H1 (cell line): ENCODE measurements at regions not wholly inside any gene's neighbourhood (a gene's known extent, or its start where the extent isn't known, plus 50 kb on each side); places are given as distances from the start of the nearest gene placed in this dataset.

Experiments
- BRCA1 ChIP-seq: IDR thresholded peaks from 2 replicates; pipeline ENCODE4 v1.6.1; 2012; ENCODE audit warnings: low read depth, low read length, improper control_type of control experiment
- EP300 ChIP-seq, 2 experiments: IDR thresholded peaks; 1 replicate in 1 of 2; 2 replicates in 1 of 2; pipeline ENCODE4 v1.6.1; 2011 to 2012; ENCODE audit warnings: low read depth in 2 of 2, low read length in 2 of 2, mild to moderate bottlenecking in 2 of 2, borderline replicate concordance in 1 of 2, inconsistent platforms in 1 of 2, moderate library complexity in 1 of 2
- EZH2 ChIP-seq: fragments of 200-600 bp; sonication (generic); IDR thresholded peaks from 2 replicates; pipeline ENCODE4 v1.7.1; 2012; ENCODE audit warnings: low read depth, mild to moderate bottlenecking, moderate library complexity, low read length, inconsistent platforms; ENCODE audit not compliant: severe bottlenecking
- KDM1A ChIP-seq: fragments of 200-600, 300-600 bp; sonication (generic); IDR thresholded peaks from 2 replicates; pipeline ENCODE4 v1.7.1; 2016; ENCODE audit warnings: mild to moderate bottlenecking, low read length, borderline replicate concordance
- KDM5A ChIP-seq: fragments of 200-600 bp; IDR thresholded peaks from 2 replicates; pipeline ENCODE4 v1.7.1; 2012; ENCODE audit warnings: mild to moderate bottlenecking, low read length, inconsistent platforms, mixed read lengths
- POLR2A ChIP-seq, 2 experiments: IDR thresholded peaks; 1 replicate in 1 of 2; 2 replicates in 1 of 2; pipeline ENCODE4 v1.6.1; 2011; ENCODE audit warnings: low read depth in 2 of 2, low read length in 2 of 2, mild to moderate bottlenecking in 2 of 2; ENCODE audit errors: control extremely low read depth in 1 of 2
- POLR2AphosphoS5 ChIP-seq: IDR thresholded peaks from 2 replicates; pipeline ENCODE4 v1.6.1; 2011; ENCODE audit warnings: low read depth, low read length
- RAD21 ChIP-seq, 2 experiments: IDR thresholded peaks in 1 of 2; conservative IDR thresholded peaks in 1 of 2; 2 replicates each; pipeline ENCODE4 v1.6.1; 2011; ENCODE audit warnings: low read depth in 2 of 2, low read length in 2 of 2, improper control_type of control experiment in 1 of 2, inconsistent platforms in 1 of 2, mild to moderate bottlenecking in 1 of 2, moderate library complexity in 1 of 2
- TAF7 ChIP-seq: optimal IDR thresholded peaks from 2 replicates; pipeline ENCODE3; 2011; ENCODE audit warnings: low read depth, mild to moderate bottlenecking, inconsistent platforms, low read length, moderate library complexity, borderline replicate concordance
- YY1 ChIP-seq: IDR thresholded peaks from 2 replicates; pipeline ENCODE4 v1.6.1; 2011; ENCODE audit warnings: low read depth, mild to moderate bottlenecking, low read length
- ZNF274 ChIP-seq: IDR thresholded peaks from 2 replicates; pipeline ENCODE4 v1.7.0; 2012; ENCODE audit warnings: low read length, borderline replicate concordance; ENCODE audit errors: extremely low read depth
- TF ChIP-seq, protein P1 (sequence below): IDR thresholded peaks from 2 replicates; pipeline ENCODE4 v1.6.1; 2012; ENCODE audit warnings: inconsistent platforms
- TF ChIP-seq, protein P2 (sequence below), 3 experiments: IDR thresholded peaks; 1 replicate in 2 of 3; 2 replicates in 1 of 3; pipeline versions ENCODE4 v1.5.1 to v1.6.1; 2011; ENCODE audit warnings: low read length in 3 of 3, mild to moderate bottlenecking in 3 of 3, inconsistent platforms in 2 of 3, low read depth in 1 of 3, moderate library complexity in 1 of 3; ENCODE audit not compliant: insufficient read depth in 1 of 3; ENCODE audit errors: control extremely low read depth in 1 of 3

DNA sequence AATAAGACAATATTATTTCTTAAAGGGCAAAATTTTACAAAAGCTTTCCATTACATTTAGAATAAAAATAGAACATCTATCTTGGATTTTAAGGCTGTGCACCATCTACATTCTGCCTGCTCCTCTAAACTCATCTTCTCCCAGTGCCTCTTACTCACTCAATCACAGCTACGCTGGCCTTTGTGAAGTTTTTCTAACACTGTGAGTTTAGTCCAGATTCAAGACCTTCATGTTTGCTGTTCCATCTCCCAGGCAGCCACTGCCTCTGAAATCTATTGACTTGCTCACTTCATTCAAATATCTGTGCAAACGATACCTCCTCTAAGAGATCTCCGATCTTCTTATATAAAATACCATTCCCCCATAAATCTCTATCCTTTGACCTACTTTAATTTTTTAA lies 673.4 kb upstream of the KIF2B start:
- TF ChIP-seq RAD21 (IDR thresholded peaks at IDR 0.05 in 1 of 2, conservative IDR thresholded peaks at IDR 0.05 in 1 of 2; ENCODE audit: low read depth in 2 of 2, low read length in 2 of 2) (no peak), POLR2A (IDR thresholded peaks at IDR 0.05; ENCODE audit: control extremely low read depth in 1 of 2, low read depth in 2 of 2, low read length in 2 of 2) (no peak), POLR2AphosphoS5 (no peak), KDM5A (no peak), TAF7 (no peak), ZNF274 (no peak), BRCA1 (no peak), EZH2 (no peak), YY1 (no peak), EP300 (IDR thresholded peaks at IDR 0.05; ENCODE audit: borderline replicate concordance in 1 of 2, low read depth in 2 of 2, low read length in 2 of 2) (no peak), KDM1A (no peak)
- TF ChIP-seq, protein P1, sequence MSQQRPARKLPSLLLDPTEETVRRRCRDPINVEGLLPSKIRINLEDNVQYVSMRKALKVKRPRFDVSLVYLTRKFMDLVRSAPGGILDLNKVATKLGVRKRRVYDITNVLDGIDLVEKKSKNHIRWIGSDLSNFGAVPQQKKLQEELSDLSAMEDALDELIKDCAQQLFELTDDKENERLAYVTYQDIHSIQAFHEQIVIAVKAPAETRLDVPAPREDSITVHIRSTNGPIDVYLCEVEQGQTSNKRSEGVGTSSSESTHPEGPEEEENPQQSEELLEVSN = no peak
- TF ChIP-seq, protein P2, sequence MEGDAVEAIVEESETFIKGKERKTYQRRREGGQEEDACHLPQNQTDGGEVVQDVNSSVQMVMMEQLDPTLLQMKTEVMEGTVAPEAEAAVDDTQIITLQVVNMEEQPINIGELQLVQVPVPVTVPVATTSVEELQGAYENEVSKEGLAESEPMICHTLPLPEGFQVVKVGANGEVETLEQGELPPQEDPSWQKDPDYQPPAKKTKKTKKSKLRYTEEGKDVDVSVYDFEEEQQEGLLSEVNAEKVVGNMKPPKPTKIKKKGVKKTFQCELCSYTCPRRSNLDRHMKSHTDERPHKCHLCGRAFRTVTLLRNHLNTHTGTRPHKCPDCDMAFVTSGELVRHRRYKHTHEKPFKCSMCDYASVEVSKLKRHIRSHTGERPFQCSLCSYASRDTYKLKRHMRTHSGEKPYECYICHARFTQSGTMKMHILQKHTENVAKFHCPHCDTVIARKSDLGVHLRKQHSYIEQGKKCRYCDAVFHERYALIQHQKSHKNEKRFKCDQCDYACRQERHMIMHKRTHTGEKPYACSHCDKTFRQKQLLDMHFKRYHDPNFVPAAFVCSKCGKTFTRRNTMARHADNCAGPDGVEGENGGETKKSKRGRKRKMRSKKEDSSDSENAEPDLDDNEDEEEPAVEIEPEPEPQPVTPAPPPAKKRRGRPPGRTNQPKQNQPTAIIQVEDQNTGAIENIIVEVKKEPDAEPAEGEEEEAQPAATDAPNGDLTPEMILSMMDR (IDR thresholded peaks at IDR 0.05; ENCODE audit: control extremely low read depth in 1 of 3, insufficient read depth in 1 of 3, low read depth in 1 of 3, low read length in 3 of 3) = no peak
